ENCODE measurements at regions not wholly inside any gene's neighbourhood (a gene's known extent, or its start where the extent isn't known, plus 50 kb on each side); places are given as distances from the start of the nearest gene placed in this dataset.
A peak's percentile ranks its signal among the peaks of the same experiment; 100 is the strongest.

DNA sequence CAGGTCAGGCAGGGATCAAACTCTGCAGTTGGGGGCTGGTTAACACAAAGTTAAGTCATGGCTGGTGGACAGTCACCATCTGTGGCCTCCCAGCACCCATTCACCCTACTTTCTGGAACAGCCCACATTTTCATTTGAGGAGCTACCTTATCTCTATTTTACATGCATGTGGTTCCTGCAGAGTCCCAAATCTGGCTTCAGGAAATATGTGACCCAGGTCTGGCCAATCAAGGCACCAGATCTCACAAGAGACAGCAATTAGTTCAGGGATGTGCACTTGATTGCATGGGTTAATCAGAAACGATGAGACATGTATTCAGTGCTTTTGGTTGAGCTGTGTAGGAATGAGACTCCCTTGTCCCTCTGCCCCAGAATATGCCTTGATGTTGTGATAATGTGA, 170.9 kb downstream of the NR2F2 start:
- in situ Hi-C loops (cut with MboI) (no loop called here), intact Hi-C loops (cut with micrococcal nuclease) (no loop called here)
- ATAC-seq (no peak), FAIRE-seq (no peak), DNase-seq (ENCODE audit: extremely low read depth in 1 of 4, low spot score in 3 of 4) (no peak)
- CTCF ChIA-PET (ENCODE audit: low intra/inter-chr PET ratio), result no interaction called here
- H3K9me1 ChIP-seq (ENCODE audit: control insufficient read depth, insufficient read depth, low read length), result no peaks in the 10 kb centered on the region
- no peak overlapping the region for H3K4me2 ChIP-seq (ENCODE audit: insufficient read depth, low read length)
- WGBS (ENCODE audit: insufficient coverage, low coverage, missing lambda C conversion rate), result 0% methylated on average over 1 of the region's 1 CpG
- BruUV-seq (replicated peaks), result no TSS peak
- H4K20me1 ChIP-seq (replicated peaks; ENCODE audit: control insufficient read depth, insufficient read depth, low read length), result no peaks in the 10 kb centered on the region; the same call in 1 of the 2 replicates
- POLR2A ChIA-PET, result no interaction called here
- H3K27me3 ChIP-seq (ENCODE audit: control insufficient read depth in 2 of 2, insufficient read depth in 2 of 2, low read length in 2 of 2), result peaks cover 4 to 14% of the 10 kb centered on the region in 2 experiments; a peak in 4 of 5 replicates
- H3K36me3 ChIP-seq (ENCODE audit: control insufficient read depth, insufficient read depth, low read length), result no peaks in the 10 kb centered on the region
- no peaks in the 10 kb centered on the region for H3K4me1 ChIP-seq (replicated peaks in 1 of 2; ENCODE audit: control insufficient read depth in 2 of 2, insufficient read depth in 2 of 2, low read length in 2 of 2)
- H2AFZ ChIP-seq (ENCODE audit: low read depth, low read length), result no peak overlapping the region
- H3K79me2 ChIP-seq (ENCODE audit: control insufficient read depth, insufficient read depth, low read length), result no peaks in the 10 kb centered on the region
- H3K9me3 ChIP-seq (replicated peaks; ENCODE audit: control insufficient read depth, insufficient read depth, low read depth, low read length), result no peaks in the 10 kb centered on the region
- no peak overlapping the region for H3K27ac ChIP-seq (ENCODE audit: extremely low read depth, low read depth, low read length)
- H3K4me3 ChIP-seq, result no peak overlapping the region
- H3K9ac ChIP-seq (ENCODE audit: insufficient read depth in 1 of 2, low read depth in 2 of 2, low read length in 2 of 2), result no peak overlapping the region
- TF ChIP-seq CBFA2T3 (IDR thresholded peaks at IDR 0.05) (peak; percentile 56), NCOA6 (IDR thresholded peaks at IDR 0.05) (no peak), SIN3B (IDR thresholded peaks at IDR 0.05; ENCODE audit: low read depth) (no peak), TCF3 (CRISPR knock-in tag; IDR thresholded peaks at IDR 0.05) (0 out of 2 replicates have a peak, but pooled peaks have one; percentile 8), TBP (optimal IDR thresholded peaks at IDR 0.05; ENCODE audit: low read depth, low read length) (no peak), ZNF436 (CRISPR knock-in tag; IDR thresholded peaks at IDR 0.05) (no peak), BCOR (IDR thresholded peaks at IDR 0.05) (no peak), ZKSCAN1 (IDR thresholded peaks at IDR 0.05; ENCODE audit: low read depth, low read length) (no peak), ZNF75A (CRISPR knock-in tag; IDR thresholded peaks at IDR 0.05) (no peak), HDAC2 (IDR thresholded peaks at IDR 0.05) (no peak), SIRT6 (IDR thresholded peaks at IDR 0.05; ENCODE audit: low read depth, low read length) (no peak), ZNF507 (tag; conservative IDR thresholded peaks at IDR 0.05) (no peak), ZNF121 (CRISPR knock-in tag; conservative IDR thresholded peaks at IDR 0.05) (no peak), NBN (IDR thresholded peaks at IDR 0.05; ENCODE audit: low read depth) (no peak), SMARCE1 (IDR thresholded peaks at IDR 0.05) (no peak), EWSR1 (IDR thresholded peaks at IDR 0.05; ENCODE audit: borderline replicate concordance, low read depth, partially characterized antibody) (no peak)
- TF ChIP-seq, protein P1, sequence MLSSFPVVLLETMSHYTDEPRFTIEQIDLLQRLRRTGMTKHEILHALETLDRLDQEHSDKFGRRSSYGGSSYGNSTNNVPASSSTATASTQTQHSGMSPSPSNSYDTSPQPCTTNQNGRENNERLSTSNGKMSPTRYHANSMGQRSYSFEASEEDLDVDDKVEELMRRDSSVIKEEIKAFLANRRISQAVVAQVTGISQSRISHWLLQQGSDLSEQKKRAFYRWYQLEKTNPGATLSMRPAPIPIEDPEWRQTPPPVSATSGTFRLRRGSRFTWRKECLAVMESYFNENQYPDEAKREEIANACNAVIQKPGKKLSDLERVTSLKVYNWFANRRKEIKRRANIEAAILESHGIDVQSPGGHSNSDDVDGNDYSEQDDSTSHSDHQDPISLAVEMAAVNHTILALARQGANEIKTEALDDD (IDR thresholded peaks at IDR 0.05), result 0 out of 2 replicates have a peak, but pooled peaks have one; percentile 37
- TF ChIP-seq, protein P2, sequence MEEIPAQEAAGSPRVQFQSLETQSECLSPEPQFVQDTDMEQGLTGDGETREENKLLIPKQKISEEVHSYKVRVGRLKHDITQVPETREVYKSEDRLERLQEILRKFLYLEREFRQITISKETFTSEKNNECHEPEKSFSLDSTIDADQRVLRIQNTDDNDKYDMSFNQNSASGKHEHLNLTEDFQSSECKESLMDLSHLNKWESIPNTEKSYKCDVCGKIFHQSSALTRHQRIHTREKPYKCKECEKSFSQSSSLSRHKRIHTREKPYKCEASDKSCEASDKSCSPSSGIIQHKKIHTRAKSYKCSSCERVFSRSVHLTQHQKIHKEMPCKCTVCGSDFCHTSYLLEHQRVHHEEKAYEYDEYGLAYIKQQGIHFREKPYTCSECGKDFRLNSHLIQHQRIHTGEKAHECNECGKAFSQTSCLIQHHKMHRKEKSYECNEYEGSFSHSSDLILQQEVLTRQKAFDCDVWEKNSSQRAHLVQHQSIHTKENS (CRISPR knock-in tag; IDR thresholded peaks at IDR 0.05), result no peak
- TF ChIP-seq, protein P3, sequence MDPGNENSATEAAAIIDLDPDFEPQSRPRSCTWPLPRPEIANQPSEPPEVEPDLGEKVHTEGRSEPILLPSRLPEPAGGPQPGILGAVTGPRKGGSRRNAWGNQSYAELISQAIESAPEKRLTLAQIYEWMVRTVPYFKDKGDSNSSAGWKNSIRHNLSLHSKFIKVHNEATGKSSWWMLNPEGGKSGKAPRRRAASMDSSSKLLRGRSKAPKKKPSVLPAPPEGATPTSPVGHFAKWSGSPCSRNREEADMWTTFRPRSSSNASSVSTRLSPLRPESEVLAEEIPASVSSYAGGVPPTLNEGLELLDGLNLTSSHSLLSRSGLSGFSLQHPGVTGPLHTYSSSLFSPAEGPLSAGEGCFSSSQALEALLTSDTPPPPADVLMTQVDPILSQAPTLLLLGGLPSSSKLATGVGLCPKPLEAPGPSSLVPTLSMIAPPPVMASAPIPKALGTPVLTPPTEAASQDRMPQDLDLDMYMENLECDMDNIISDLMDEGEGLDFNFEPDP (CRISPR knock-in tag; IDR thresholded peaks at IDR 0.05), result no peak
- TF ChIP-seq, protein P4, sequence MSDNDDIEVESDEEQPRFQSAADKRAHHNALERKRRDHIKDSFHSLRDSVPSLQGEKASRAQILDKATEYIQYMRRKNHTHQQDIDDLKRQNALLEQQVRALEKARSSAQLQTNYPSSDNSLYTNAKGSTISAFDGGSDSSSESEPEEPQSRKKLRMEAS (CRISPR knock-in tag; IDR thresholded peaks at IDR 0.05), result no peak
- TF ChIP-seq, protein P5, sequence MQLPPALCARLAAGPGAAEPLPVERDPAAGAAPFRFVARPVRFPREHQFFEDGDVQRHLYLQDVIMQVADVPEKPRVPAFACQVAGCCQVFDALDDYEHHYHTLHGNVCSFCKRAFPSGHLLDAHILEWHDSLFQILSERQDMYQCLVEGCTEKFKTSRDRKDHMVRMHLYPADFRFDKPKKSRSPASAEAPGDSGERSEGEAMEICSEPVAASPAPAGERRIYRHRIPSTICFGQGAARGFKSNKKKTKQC (CRISPR knock-in tag; IDR thresholded peaks at IDR 0.05), result no peak

Data from K562 (cell line).